ENCODE measurements at regions not wholly inside any gene's neighbourhood (a gene's known extent, or its start where the extent isn't known, plus 50 kb on each side); places are given as distances from the start of the nearest gene placed in this dataset.

DNA sequence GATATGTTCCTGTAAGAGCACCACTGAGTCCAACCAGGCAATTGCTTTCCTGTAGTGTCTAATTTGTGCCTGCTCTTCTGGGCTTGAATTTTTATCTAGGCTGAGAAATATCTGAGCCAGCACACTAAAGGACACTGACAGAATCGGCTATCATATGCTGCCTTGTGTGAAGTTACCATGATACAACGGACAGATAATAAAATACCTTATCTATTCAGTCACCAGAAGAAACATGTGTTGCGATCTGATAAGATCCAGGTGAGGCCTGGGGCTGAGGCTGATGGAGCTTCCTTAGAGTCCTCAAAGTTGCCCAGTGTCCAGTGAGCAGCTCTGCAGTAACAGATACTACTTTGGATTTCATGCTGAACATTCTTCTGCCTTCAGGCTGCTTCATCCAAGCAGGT lies 111.8 kb downstream of the ZNF518B start:
- H3K27me3 ChIP-seq = no peaks in the 10 kb centered on the region
- WGBS, 3 donors = 85 to 90% (median 89%) methylated on average over 3 of the region's 3 CpGs
- intact Hi-C loops (cut with DNase I) = no loop called here
- H3K4me1 ChIP-seq (ENCODE audit: insufficient read depth) = no peaks in the 10 kb centered on the region
- TF ChIP-seq EP300 (IDR thresholded peaks at IDR 0.05) = no peak
- TF ChIP-seq POLR2A (IDR thresholded peaks at IDR 0.05) = no peak
- TF ChIP-seq, protein P1, sequence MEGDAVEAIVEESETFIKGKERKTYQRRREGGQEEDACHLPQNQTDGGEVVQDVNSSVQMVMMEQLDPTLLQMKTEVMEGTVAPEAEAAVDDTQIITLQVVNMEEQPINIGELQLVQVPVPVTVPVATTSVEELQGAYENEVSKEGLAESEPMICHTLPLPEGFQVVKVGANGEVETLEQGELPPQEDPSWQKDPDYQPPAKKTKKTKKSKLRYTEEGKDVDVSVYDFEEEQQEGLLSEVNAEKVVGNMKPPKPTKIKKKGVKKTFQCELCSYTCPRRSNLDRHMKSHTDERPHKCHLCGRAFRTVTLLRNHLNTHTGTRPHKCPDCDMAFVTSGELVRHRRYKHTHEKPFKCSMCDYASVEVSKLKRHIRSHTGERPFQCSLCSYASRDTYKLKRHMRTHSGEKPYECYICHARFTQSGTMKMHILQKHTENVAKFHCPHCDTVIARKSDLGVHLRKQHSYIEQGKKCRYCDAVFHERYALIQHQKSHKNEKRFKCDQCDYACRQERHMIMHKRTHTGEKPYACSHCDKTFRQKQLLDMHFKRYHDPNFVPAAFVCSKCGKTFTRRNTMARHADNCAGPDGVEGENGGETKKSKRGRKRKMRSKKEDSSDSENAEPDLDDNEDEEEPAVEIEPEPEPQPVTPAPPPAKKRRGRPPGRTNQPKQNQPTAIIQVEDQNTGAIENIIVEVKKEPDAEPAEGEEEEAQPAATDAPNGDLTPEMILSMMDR (IDR thresholded peaks at IDR 0.05) = no peak
- H3K4me3 ChIP-seq = no peak overlapping the region
- DNase-seq = no peak
- H3K9me3 ChIP-seq = no peaks in the 10 kb centered on the region
- H3K27ac ChIP-seq = no peak overlapping the region
- no peaks in the 10 kb centered on the region for H3K36me3 ChIP-seq

GRCh38 chr4:10344824-10345223 lies 112.4 kb downstream of the ZNF518B start:
- intact Hi-C loops (cut with DNase I) = no loop called here
- Histone ChIP-seq H3K27me3 (no peaks in the 10 kb centered on the region), H3K36me3 (no peaks in the 10 kb centered on the region), H3K4me1 (ENCODE audit: insufficient read depth) (no peaks in the 10 kb centered on the region), H3K9me3 (no peaks in the 10 kb centered on the region), H3K27ac (no peak overlapping the region), H3K4me3 (no peak overlapping the region)
- TF ChIP-seq EP300 (IDR thresholded peaks at IDR 0.05) = no peak
- TF ChIP-seq, protein P1 (IDR thresholded peaks at IDR 0.05) = no peak
- TF ChIP-seq POLR2A (IDR thresholded peaks at IDR 0.05) = no peak
- WGBS, 3 donors = 67 to 76% (median 67%) methylated on average over 4 of the region's 4 CpGs
- no peak for DNase-seq

- no peaks in the 10 kb centered on the region for H3K9me3 ChIP-seq
- 72 to 80% (median 78%) methylated on average over 2 of the region's 2 CpGs for WGBS, 3 donors
- no peak for DNase-seq
Observed at GRCh38 chr4:10343656-10344055, 113.6 kb downstream of the ZNF518B start.

GRCh38 chr4:10342866-10343265 lies 114.4 kb downstream of the ZNF518B start:
- no peaks in the 10 kb centered on the region for H3K27me3 ChIP-seq
- intact Hi-C loops (cut with DNase I) = no loop called here
- no peaks in the 10 kb centered on the region for H3K9me3 ChIP-seq
- TF ChIP-seq POLR2A (IDR thresholded peaks at IDR 0.05) (no peak), EP300 (IDR thresholded peaks at IDR 0.05) (no peak)
- 73 to 78% (median 77%) methylated on average over 2 of the region's 2 CpGs for WGBS, 3 donors
- no peak overlapping the region for H3K4me3 ChIP-seq
- H3K36me3 ChIP-seq = no peaks in the 10 kb centered on the region
- H3K27ac ChIP-seq = no peak overlapping the region
- no peaks in the 10 kb centered on the region for H3K4me1 ChIP-seq (ENCODE audit: insufficient read depth)
- DNase-seq = no peak

More at GRCh38 chr4:10343656-10344055, 113.6 kb downstream of the ZNF518B start:
- H3K36me3 ChIP-seq = no peaks in the 10 kb centered on the region
- no peak overlapping the region for H3K4me3 ChIP-seq
- no peaks in the 10 kb centered on the region for H3K4me1 ChIP-seq (ENCODE audit: insufficient read depth)
- intact Hi-C loops (cut with DNase I) = no loop called here
- no peaks in the 10 kb centered on the region for H3K27me3 ChIP-seq
- no peak for TF ChIP-seq EP300 (IDR thresholded peaks at IDR 0.05)
- TF ChIP-seq POLR2A (IDR thresholded peaks at IDR 0.05) = no peak
- TF ChIP-seq, protein P1 (IDR thresholded peaks at IDR 0.05) = no peak
- no peak overlapping the region for H3K27ac ChIP-seq

GRCh38 chr4:10336471-10336870 lies 120.8 kb downstream of the ZNF518B start:
- Histone ChIP-seq H3K9me3 (peaks cover 0 to 3% of the 10 kb centered on the region in 2 donors), H3K27me3 (no peaks in the 10 kb centered on the region), H3K4me3 (no peak overlapping the region), H3K27ac (no peak overlapping the region), H3K36me3 (no peaks in the 10 kb centered on the region), H3K4me1 (ENCODE audit: insufficient read depth) (no peaks in the 10 kb centered on the region)
- intact Hi-C loops (cut with DNase I) = no loop called here
- no peak for TF ChIP-seq POLR2A (IDR thresholded peaks at IDR 0.05)
- TF ChIP-seq, protein P1 (IDR thresholded peaks at IDR 0.05) = no peak
- TF ChIP-seq EP300 (IDR thresholded peaks at IDR 0.05) = no peak
- 76 to 90% (median 80%) methylated on average over 4 of the region's 4 CpGs for WGBS, 3 donors
- no peak for DNase-seq

Measured in ovary (tissue), 7 donors.